MM.1S (cell line): ENCODE measurements at regions not wholly inside any gene's neighbourhood (a gene's known extent, or its start where the extent isn't known, plus 50 kb on each side); places are given as distances from the start of the nearest gene placed in this dataset.
"Not testable (repeated sequence)": the region's sequence is repeated elsewhere in the genome, so short reads cannot be mapped to it uniquely, and the experiment has no call there.

Source experiments
- DNase-seq: peaks from one replicate; pipeline ENCODE4 v3.0.0-alpha.2; 2015
- H2AFZ ChIP-seq: fragments of 300-600 bp; sonication (generic); 2 replicates; pipeline ENCODE4 v1.6.0; 2016; ENCODE audit warnings: antibody characterized with exemption, low read length
- H3F3A ChIP-seq: fragments of 300-600 bp; sonication (generic); 2 replicates; pipeline ENCODE4 v1.6.1; 2016; ENCODE audit warnings: mild to moderate bottlenecking, antibody characterized with exemption, low read length, moderate library complexity, mixed read lengths; ENCODE audit not compliant: insufficient read depth
- H3K27ac ChIP-seq: fragments of 300-600 bp; sonication (generic); 2 replicates; pipeline ENCODE4 v1.5.1; 2016; ENCODE audit warnings: mild to moderate bottlenecking, low read length
- H3K27me3 ChIP-seq: fragments of 300-600 bp; sonication (generic); replicated peaks from 2 replicates; pipeline ENCODE4 v1.6.0; 2016; ENCODE audit warnings: low read length; ENCODE audit not compliant: insufficient read depth
- H3K36me3 ChIP-seq: fragments of 300-600 bp; sonication (generic); replicated peaks from 2 replicates; pipeline ENCODE4 v1.6.1; 2016; ENCODE audit warnings: mild to moderate bottlenecking, low read length, mixed read lengths; ENCODE audit not compliant: insufficient read depth
- H3K4me1 ChIP-seq: fragments of 300-600 bp; sonication (generic); 2 replicates; pipeline ENCODE4 v1.6.1; 2016; ENCODE audit warnings: low read length, mixed read lengths
- H3K4me2 ChIP-seq: fragments of 300-600 bp; sonication (generic); 2 replicates; pipeline ENCODE4 v1.6.0; 2016; ENCODE audit warnings: low read depth, low read length
- H3K4me3 ChIP-seq: fragments of 300-600 bp; sonication (generic); 2 replicates; pipeline ENCODE4 v1.5.1; 2016; ENCODE audit warnings: low read length, mixed read lengths
- H3K79me2 ChIP-seq: fragments of 300-600 bp; sonication (generic); 2 replicates; pipeline ENCODE4 v1.6.1; 2016; ENCODE audit warnings: mixed run types, low read length, mixed read lengths
- H3K9ac ChIP-seq: fragments of 300-600 bp; sonication (generic); 2 replicates; pipeline ENCODE4 v1.6.1; 2016; ENCODE audit warnings: low read length, mixed read lengths
- H3K9me2 ChIP-seq: fragments of 300-600 bp; sonication (generic); replicated peaks from 2 replicates; pipeline ENCODE4 v1.6.1; 2016; ENCODE audit warnings: mild to moderate bottlenecking, low read length, mixed read lengths; ENCODE audit not compliant: insufficient read depth
- H3K9me3 ChIP-seq: fragments of 300-600 bp; sonication (generic); replicated peaks from 2 replicates; pipeline ENCODE4 v1.6.1; 2016; ENCODE audit warnings: mild to moderate bottlenecking, low read length, mixed read lengths; ENCODE audit not compliant: insufficient read depth
- H4K20me1 ChIP-seq: fragments of 300-600 bp; sonication (generic); 2 replicates; pipeline ENCODE4 v1.6.1; 2016; ENCODE audit warnings: mild to moderate bottlenecking, low read length, moderate library complexity, mixed read lengths; ENCODE audit not compliant: insufficient read depth
- CTCF ChIP-seq: fragments of 300-600 bp; sonication (generic); IDR thresholded peaks from 2 replicates; pipeline ENCODE4 v1.5.1; 2016; ENCODE audit warnings: antibody characterized with exemption, low read length, mixed read lengths
- EZH2 ChIP-seq: fragments of 300-600 bp; sonication (generic); optimal IDR thresholded peaks from 2 replicates; pipeline ENCODE3; 2017; ENCODE audit warnings: low read depth, mild to moderate bottlenecking, antibody characterized with exemption, low read length, mixed read lengths
- EZH2phosphoT487 ChIP-seq: fragments of 300-600 bp; sonication (generic); IDR thresholded peaks from 2 replicates; pipeline ENCODE4 v1.6.1; 2018; ENCODE audit warnings: antibody characterized with exemption, low read length

GRCh38 chr12:34219046-34219770, 196.9 kb downstream of the ALG10 start:
- no peak for TF ChIP-seq EZH2phosphoT487
- TF ChIP-seq EZH2: no peak
- TF ChIP-seq CTCF: no peak
- Histone ChIP-seq H3F3A (no peaks in the 10 kb centered on the region), H3K79me2 (no peaks in the 10 kb centered on the region), H3K9me3 (no peaks in the 10 kb centered on the region), H3K27ac (no peak overlapping the region), H2AFZ (peak overlapping the region; percentile 81), H3K4me1 (0 out of 2 replicates have a peak, but pooled peaks cover 3% of the 10 kb centered on the region), H3K4me2 (peak overlapping the region; percentile 86; the same call in 1 of the 2 replicates), H3K9me2 (no peaks in the 10 kb centered on the region), H3K9ac (no peak overlapping the region), H3K27me3 (no peaks in the 10 kb centered on the region), H3K36me3 (no peaks in the 10 kb centered on the region), H3K4me3 (peak overlapping the region; percentile 54), H4K20me1 (no peaks in the 10 kb centered on the region)
- no peak for DNase-seq

- DNase-seq, H3K27ac ChIP-seq, H3K27me3 ChIP-seq, H3K4me2 ChIP-seq, H2AFZ ChIP-seq, H3K4me1 ChIP-seq, H3F3A ChIP-seq, H3K36me3 ChIP-seq, H4K20me1 ChIP-seq, H3K79me2 ChIP-seq, H3K9me2 ChIP-seq, H3K9me3 ChIP-seq, H3K9ac ChIP-seq, H3K4me3 ChIP-seq: not testable (repeated sequence)
These were observed 197.8 kb downstream of the ALG10 start for GRCh38 chr12:34220079-34220478.

- H3K27me3 ChIP-seq: no peaks in the 10 kb centered on the region
- H3F3A ChIP-seq: no peaks in the 10 kb centered on the region
- H4K20me1 ChIP-seq: no peaks in the 10 kb centered on the region
- H3K9ac ChIP-seq: no peak overlapping the region
- H2AFZ ChIP-seq: no peak overlapping the region
- no peak overlapping the region for H3K4me2 ChIP-seq
- no peak overlapping the region for H3K27ac ChIP-seq
- no peaks in the 10 kb centered on the region for H3K36me3 ChIP-seq
- TF ChIP-seq CTCF (no peak), EZH2 (no peak), EZH2phosphoT487 (no peak)
- 0 out of 2 replicates have a peak, but pooled peaks cover 3% of the 10 kb centered on the region for H3K4me1 ChIP-seq
- no peaks in the 10 kb centered on the region for H3K79me2 ChIP-seq
- DNase-seq: no peak
- no peaks in the 10 kb centered on the region for H3K9me2 ChIP-seq
- no peak overlapping the region for H3K4me3 ChIP-seq
- H3K9me3 ChIP-seq: no peaks in the 10 kb centered on the region
These were observed 201.3 kb downstream of the ALG10 start for GRCh38 chr12:34223640-34224039.

GRCh38 chr12:34226044-34226443, 203.7 kb downstream of the ALG10 start:
- not testable (repeated sequence) for H3K27me3 ChIP-seq, DNase-seq, H3F3A ChIP-seq, H3K4me2 ChIP-seq, H3K4me1 ChIP-seq, H3K79me2 ChIP-seq, H3K4me3 ChIP-seq, H3K9me3 ChIP-seq, H2AFZ ChIP-seq, H3K36me3 ChIP-seq, H4K20me1 ChIP-seq, H3K9me2 ChIP-seq, H3K27ac ChIP-seq, H3K9ac ChIP-seq

GRCh38 chr12:34228046-34228445, 205.8 kb downstream of the ALG10 start:
- not testable (repeated sequence) for H3K9ac ChIP-seq, H3K27ac ChIP-seq, H3K79me2 ChIP-seq, H3F3A ChIP-seq, H3K36me3 ChIP-seq, H3K9me2 ChIP-seq, H3K4me2 ChIP-seq, DNase-seq, H2AFZ ChIP-seq, H4K20me1 ChIP-seq, H3K27me3 ChIP-seq, H3K4me3 ChIP-seq, H3K4me1 ChIP-seq, H3K9me3 ChIP-seq

GRCh38 chr12:34229033-34229432, 206.7 kb downstream of the ALG10 start:
- DNase-seq: not testable (repeated sequence)

More at GRCh38 chr12:34229033-34229432, 206.7 kb downstream of the ALG10 start:
- H3K4me1 ChIP-seq, H3K9me2 ChIP-seq, H3K4me2 ChIP-seq, H2AFZ ChIP-seq, H3K27ac ChIP-seq, H3F3A ChIP-seq, H3K9ac ChIP-seq, H3K79me2 ChIP-seq, H3K4me3 ChIP-seq, H3K36me3 ChIP-seq, H3K9me3 ChIP-seq, H4K20me1 ChIP-seq, H3K27me3 ChIP-seq: not testable (repeated sequence)
